ENCODE measurements at regions not wholly inside any gene's neighbourhood (a gene's known extent, or its start where the extent isn't known, plus 50 kb on each side); places are given as distances from the start of the nearest gene placed in this dataset.

GRCh38 chr19:28531979-28532378 is 681.0 kb downstream of the UQCRFS1 start:
- H3K4me1 Mint-ChIP-seq: no peaks in the 10 kb centered on the region
- no peak overlapping the region for H3K27ac Mint-ChIP-seq
- H3K4me3 Mint-ChIP-seq: no peak overlapping the region
- Histone ChIP-seq H3K9me3 (no peaks in the 10 kb centered on the region), H3K4me1 (ENCODE audit: control insufficient read depth in 1 of 2, extremely low read depth in 1 of 2, insufficient read depth in 2 of 2, low read length in 2 of 2) (no peaks in the 10 kb centered on the region), H3K4me3 (ENCODE audit: control insufficient read depth in 1 of 2, extremely low read depth in 1 of 2, low read length in 1 of 2) (no peak overlapping the region), H3K27ac (ENCODE audit: low read length) (no peak overlapping the region), H3K36me3 (ENCODE audit: control insufficient read depth in 2 of 2, extremely low read depth in 1 of 2, insufficient read depth in 1 of 2, low read length in 1 of 2) (no peaks in the 10 kb centered on the region), H3K27me3 (replicated peaks in 1 of 2; ENCODE audit: control insufficient read depth in 2 of 2, extremely low read depth in 1 of 2, insufficient read depth in 2 of 2, low read length in 1 of 2) (no peaks in the 10 kb centered on the region)
- CTCF ChIA-PET: no interaction called here
- DNase-seq (no peak), ATAC-seq (replicated peaks in 1 of 4) (no peak)
- H3K9me3 Mint-ChIP-seq: peaks cover 4 to 20% (median 16%) of the 10 kb centered on the region in 3 donors
- H3K27me3 Mint-ChIP-seq: no peaks in the 10 kb centered on the region
- POLR2A ChIA-PET: no interaction called here
- no CpG with 5 or more reads among the region's 1 CpG for WGBS (ENCODE audit: insufficient coverage)
- H3K36me3 Mint-ChIP-seq: no peaks in the 10 kb centered on the region

- POLR2A ChIA-PET: no interaction called here
- Histone ChIP-seq H3K27ac (ENCODE audit: low read length) (no peak overlapping the region), H3K4me3 (ENCODE audit: control insufficient read depth in 1 of 2, extremely low read depth in 1 of 2, low read length in 1 of 2) (no peak overlapping the region), H3K9me3 (no peaks in the 10 kb centered on the region), H3K27me3 (replicated peaks in 1 of 2; ENCODE audit: control insufficient read depth in 2 of 2, extremely low read depth in 1 of 2, insufficient read depth in 2 of 2, low read length in 1 of 2) (no peaks in the 10 kb centered on the region), H3K36me3 (ENCODE audit: control insufficient read depth in 2 of 2, extremely low read depth in 1 of 2, insufficient read depth in 1 of 2, low read length in 1 of 2) (no peaks in the 10 kb centered on the region), H3K4me1 (ENCODE audit: control insufficient read depth in 1 of 2, extremely low read depth in 1 of 2, insufficient read depth in 2 of 2, low read length in 2 of 2) (no peaks in the 10 kb centered on the region)
- Mint-ChIP-seq H3K9me3 (peaks cover 2 to 15% (median 12%) of the 10 kb centered on the region in 3 donors), H3K36me3 (no peaks in the 10 kb centered on the region), H3K27ac (no peak overlapping the region), H3K4me1 (no peaks in the 10 kb centered on the region), H3K27me3 (no peaks in the 10 kb centered on the region), H3K4me3 (no peak overlapping the region)
- DNase-seq: no peak
- 80% methylated on average over 1 of the region's 2 CpGs for WGBS (ENCODE audit: insufficient coverage)
- CTCF ChIA-PET: no interaction called here
- ATAC-seq (replicated peaks in 1 of 4): no peak
Observed at GRCh38 chr19:28530406-28531035, 682.4 kb downstream of the UQCRFS1 start.

GRCh38 chr19:28526038-28526437 is 686.9 kb downstream of the UQCRFS1 start:
- H3K4me3 ChIP-seq (ENCODE audit: control insufficient read depth in 1 of 2, extremely low read depth in 1 of 2, low read length in 1 of 2): no peak overlapping the region
- H3K27ac ChIP-seq (ENCODE audit: low read length): no peak overlapping the region
- Mint-ChIP-seq H3K9me3 (peaks cover 0 to 3% (median 0%) of the 10 kb centered on the region in 3 donors), H3K4me3 (no peak overlapping the region), H3K4me1 (no peaks in the 10 kb centered on the region), H3K27ac (no peak overlapping the region), H3K36me3 (no peaks in the 10 kb centered on the region), H3K27me3 (no peaks in the 10 kb centered on the region)
- ChIA-PET CTCF (no interaction called here), POLR2A (no interaction called here)
- H3K9me3 ChIP-seq: no peaks in the 10 kb centered on the region
- ATAC-seq (replicated peaks in 1 of 4): no peak
- DNase-seq: no peak
- H3K4me1 ChIP-seq (ENCODE audit: control insufficient read depth in 1 of 2, extremely low read depth in 1 of 2, insufficient read depth in 2 of 2, low read length in 2 of 2): no peaks in the 10 kb centered on the region
- WGBS (ENCODE audit: insufficient coverage): no CpG with 5 or more reads among the region's 2 CpGs
- H3K27me3 ChIP-seq (replicated peaks in 1 of 2; ENCODE audit: control insufficient read depth in 2 of 2, extremely low read depth in 1 of 2, insufficient read depth in 2 of 2, low read length in 1 of 2): no peaks in the 10 kb centered on the region
- H3K36me3 ChIP-seq (ENCODE audit: control insufficient read depth in 2 of 2, extremely low read depth in 1 of 2, insufficient read depth in 1 of 2, low read length in 1 of 2): no peaks in the 10 kb centered on the region

- no peaks in the 10 kb centered on the region for H3K27me3 Mint-ChIP-seq
- H3K27ac ChIP-seq (ENCODE audit: low read length): no peak overlapping the region
- no peak overlapping the region for H3K27ac Mint-ChIP-seq
- no peaks in the 10 kb centered on the region for H3K36me3 Mint-ChIP-seq
- no peak overlapping the region for H3K4me3 Mint-ChIP-seq
- peaks cover 0 to 3% (median 0%) of the 10 kb centered on the region in 3 donors for H3K9me3 Mint-ChIP-seq
- no peaks in the 10 kb centered on the region for H3K4me1 Mint-ChIP-seq
- ATAC-seq (replicated peaks in 1 of 4) (no peak), DNase-seq (no peak)
- H3K36me3 ChIP-seq (ENCODE audit: control insufficient read depth in 2 of 2, extremely low read depth in 1 of 2, insufficient read depth in 1 of 2, low read length in 1 of 2): no peaks in the 10 kb centered on the region
- H3K27me3 ChIP-seq (replicated peaks in 1 of 2; ENCODE audit: control insufficient read depth in 2 of 2, extremely low read depth in 1 of 2, insufficient read depth in 2 of 2, low read length in 1 of 2): no peaks in the 10 kb centered on the region
- ChIA-PET POLR2A (no interaction called here), CTCF (no interaction called here)
- no peak overlapping the region for H3K4me3 ChIP-seq (ENCODE audit: control insufficient read depth in 1 of 2, extremely low read depth in 1 of 2, low read length in 1 of 2)
- H3K4me1 ChIP-seq (ENCODE audit: control insufficient read depth in 1 of 2, extremely low read depth in 1 of 2, insufficient read depth in 2 of 2, low read length in 2 of 2): no peaks in the 10 kb centered on the region
- 73% methylated on average over 2 of the region's 4 CpGs for WGBS (ENCODE audit: insufficient coverage)
- H3K9me3 ChIP-seq: no peaks in the 10 kb centered on the region
Observed at GRCh38 chr19:28523619-28524018, 689.3 kb downstream of the UQCRFS1 start.

- ChIA-PET CTCF (no interaction called here), POLR2A (no interaction called here)
- Histone ChIP-seq H3K9me3 (no peaks in the 10 kb centered on the region), H3K4me3 (ENCODE audit: control insufficient read depth in 1 of 2, extremely low read depth in 1 of 2, low read length in 1 of 2) (no peak overlapping the region), H3K27ac (ENCODE audit: low read length) (no peak overlapping the region), H3K36me3 (ENCODE audit: control insufficient read depth in 2 of 2, extremely low read depth in 1 of 2, insufficient read depth in 1 of 2, low read length in 1 of 2) (no peaks in the 10 kb centered on the region), H3K4me1 (ENCODE audit: control insufficient read depth in 1 of 2, extremely low read depth in 1 of 2, insufficient read depth in 2 of 2, low read length in 2 of 2) (no peaks in the 10 kb centered on the region), H3K27me3 (replicated peaks in 1 of 2; ENCODE audit: control insufficient read depth in 2 of 2, extremely low read depth in 1 of 2, insufficient read depth in 2 of 2, low read length in 1 of 2) (no peaks in the 10 kb centered on the region)
- Mint-ChIP-seq H3K4me3 (no peak overlapping the region), H3K4me1 (no peaks in the 10 kb centered on the region), H3K27me3 (no peaks in the 10 kb centered on the region), H3K27ac (no peak overlapping the region), H3K36me3 (no peaks in the 10 kb centered on the region), H3K9me3 (no peaks in the 10 kb centered on the region)
- WGBS (ENCODE audit: insufficient coverage): 90% methylated on average over 6 of the region's 8 CpGs
- ATAC-seq (replicated peaks in 1 of 4) (no peak), DNase-seq (no peak)
Observed at GRCh38 chr19:28522545-28522922, 690.4 kb downstream of the UQCRFS1 start.

GRCh38 chr19:28521614-28522544 is 691.1 kb downstream of the UQCRFS1 start:
- no peak overlapping the region for H3K27ac ChIP-seq (ENCODE audit: low read length)
- H3K4me3 ChIP-seq (ENCODE audit: control insufficient read depth in 1 of 2, extremely low read depth in 1 of 2, low read length in 1 of 2): no peak overlapping the region
- ChIA-PET POLR2A (no interaction called here), CTCF (no interaction called here)
- Mint-ChIP-seq H3K27me3 (no peaks in the 10 kb centered on the region), H3K4me3 (no peak overlapping the region), H3K4me1 (no peaks in the 10 kb centered on the region), H3K36me3 (no peaks in the 10 kb centered on the region), H3K27ac (no peak overlapping the region), H3K9me3 (no peaks in the 10 kb centered on the region)
- no peaks in the 10 kb centered on the region for H3K27me3 ChIP-seq (replicated peaks in 1 of 2; ENCODE audit: control insufficient read depth in 2 of 2, extremely low read depth in 1 of 2, insufficient read depth in 2 of 2, low read length in 1 of 2)
- DNase-seq: no peak
- H3K4me1 ChIP-seq (ENCODE audit: control insufficient read depth in 1 of 2, extremely low read depth in 1 of 2, insufficient read depth in 2 of 2, low read length in 2 of 2): no peaks in the 10 kb centered on the region
- no peaks in the 10 kb centered on the region for H3K36me3 ChIP-seq (ENCODE audit: control insufficient read depth in 2 of 2, extremely low read depth in 1 of 2, insufficient read depth in 1 of 2, low read length in 1 of 2)
- H3K9me3 ChIP-seq: no peaks in the 10 kb centered on the region
- WGBS (ENCODE audit: insufficient coverage): 81% methylated on average over 2 of the region's 9 CpGs
- no peak for ATAC-seq (replicated peaks in 1 of 4)
